T-helper 1 cell (primary cell): ENCODE measurements at regions not wholly inside any gene's neighbourhood (a gene's known extent, or its start where the extent isn't known, plus 50 kb on each side); places are given as distances from the start of the nearest gene placed in this dataset.

Source experiments
- DNase-seq, 5 donors: peaks; one replicate each; pipeline ENCODE4 v3.0.0-alpha.2; 2012 to 2020

DNA sequence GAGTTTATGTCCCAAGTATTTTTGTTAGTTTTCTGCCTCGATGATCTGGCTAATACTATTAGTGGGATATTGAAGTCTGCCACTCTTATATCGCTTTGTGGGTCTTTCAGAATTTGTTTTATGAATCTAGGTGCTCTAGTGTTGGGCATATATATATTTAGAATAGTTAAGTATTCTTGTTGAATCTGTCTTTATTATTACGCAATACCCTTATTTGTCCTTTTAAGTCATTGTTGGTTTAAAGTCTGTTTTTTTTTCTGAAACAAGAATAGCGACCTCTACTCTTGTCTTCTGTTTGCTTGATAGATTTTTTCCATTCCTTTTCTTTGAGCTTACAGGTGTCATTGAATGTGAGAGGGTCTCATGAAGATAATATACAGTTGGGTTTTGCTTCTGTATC is 239.0 kb downstream of the ASCL1 start:
- no peak for DNase-seq

DNA sequence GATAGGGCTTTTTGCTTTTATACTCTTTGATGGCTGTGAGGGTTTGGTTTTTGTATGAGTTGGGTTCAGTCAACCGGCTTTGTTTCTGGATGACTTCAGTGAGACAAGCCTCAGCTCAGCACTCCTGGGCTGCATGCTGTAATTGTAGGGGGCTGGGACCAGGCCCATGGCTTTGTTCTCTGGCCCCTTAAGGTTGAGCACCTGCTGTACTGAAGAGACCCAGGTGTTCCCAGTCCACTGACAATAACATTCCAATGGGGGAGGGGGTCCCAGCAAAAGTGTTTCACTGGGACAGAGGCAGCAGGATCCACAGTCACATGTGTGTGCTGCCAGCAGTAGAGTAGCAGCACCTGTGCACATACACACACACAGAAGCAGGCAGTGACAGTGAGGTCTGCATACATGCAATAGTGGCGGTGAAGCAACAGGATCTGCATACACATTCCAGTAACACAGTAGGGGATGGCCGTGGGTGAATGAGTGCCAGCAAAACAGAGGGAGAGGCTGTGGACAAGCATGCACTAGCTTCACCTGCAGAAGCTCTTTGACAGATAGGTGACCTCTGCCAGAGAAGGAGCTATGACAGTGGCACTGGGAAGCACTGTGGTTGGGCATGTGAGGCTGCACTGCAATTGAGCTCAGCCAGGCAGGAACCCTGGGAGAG is 240.4 kb downstream of the ASCL1 start:
- DNase-seq, result no peak

DNA sequence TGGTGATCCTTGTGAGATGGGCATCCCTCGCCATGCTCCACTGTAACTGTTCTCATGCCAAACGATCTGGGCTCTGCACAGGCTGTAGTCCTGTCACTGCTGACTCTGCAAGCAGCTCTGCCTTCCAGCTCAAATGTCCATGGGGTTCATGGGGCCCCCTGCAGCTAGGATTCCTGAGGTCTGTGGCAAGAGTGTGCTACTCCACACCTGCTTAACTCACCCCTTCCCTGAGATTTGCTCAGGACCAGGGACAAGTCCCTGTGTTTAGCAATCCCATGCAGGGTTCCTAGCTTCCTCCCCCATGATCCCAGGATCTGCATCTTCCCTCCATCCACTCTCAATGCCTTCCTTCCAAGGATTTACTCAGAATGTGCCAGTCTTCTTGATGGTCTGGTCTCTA is 241.0 kb downstream of the ASCL1 start:
- no peak for DNase-seq

DNA sequence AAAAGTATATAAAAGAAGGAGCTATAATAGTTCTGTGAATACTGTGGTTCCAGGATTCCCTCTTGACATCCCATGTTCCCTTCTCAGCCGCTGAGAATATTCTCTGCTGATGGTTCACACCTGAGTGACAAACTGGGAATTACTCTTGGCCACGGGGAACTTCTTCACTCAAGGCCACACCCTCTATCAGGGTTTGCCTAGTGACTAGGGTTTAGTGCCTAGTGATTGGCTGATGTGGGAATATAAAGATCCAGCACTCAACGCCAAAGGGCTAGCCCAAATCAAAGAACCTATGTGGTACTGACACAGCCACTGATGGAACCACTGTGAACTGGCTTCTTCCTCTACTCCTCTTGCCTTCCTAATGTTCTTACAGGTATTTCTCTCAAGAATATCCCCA is 248.4 kb downstream of the ASCL1 start:
- DNase-seq, result no peak

DNA sequence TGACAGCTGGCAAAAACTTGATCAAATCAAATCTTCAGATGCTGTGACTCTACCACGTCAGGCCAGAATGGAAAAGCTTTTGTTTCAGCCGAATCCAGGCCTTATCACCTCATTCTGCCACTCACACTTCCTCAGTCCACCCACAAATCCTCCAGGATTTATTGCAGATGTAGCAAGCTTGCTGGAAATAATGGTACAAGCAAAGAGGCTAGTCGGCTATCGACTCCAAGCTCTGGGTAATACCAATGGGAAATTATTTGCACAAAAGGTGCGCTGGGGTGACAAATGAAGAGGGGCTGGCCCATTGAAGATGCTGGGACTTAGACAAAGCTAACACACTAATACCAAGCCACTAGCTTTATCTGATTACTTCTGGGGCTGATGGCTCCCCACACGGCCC is 250.5 kb downstream of the ASCL1 start:
- DNase-seq, result no peak

DNA sequence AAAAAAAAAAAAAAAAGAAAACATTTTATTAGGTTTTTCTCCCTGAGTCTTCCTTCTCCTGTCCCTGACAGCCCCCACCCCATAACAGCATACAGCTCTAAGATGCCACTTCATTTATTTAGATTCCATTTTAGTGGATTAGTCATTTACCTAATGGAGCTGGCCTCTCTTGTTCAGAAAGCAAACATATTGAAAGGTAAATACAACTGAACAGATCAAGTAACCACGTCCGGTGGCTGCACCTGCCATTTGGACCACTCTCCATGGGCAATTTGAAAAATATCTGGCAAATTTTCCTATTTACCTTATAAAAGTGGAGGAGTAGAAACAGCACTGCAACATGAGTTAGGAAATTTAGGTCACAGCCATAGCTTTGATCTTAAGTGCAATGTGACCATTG is 254.6 kb downstream of the C12orf42 start:
- no peak for DNase-seq

DNA sequence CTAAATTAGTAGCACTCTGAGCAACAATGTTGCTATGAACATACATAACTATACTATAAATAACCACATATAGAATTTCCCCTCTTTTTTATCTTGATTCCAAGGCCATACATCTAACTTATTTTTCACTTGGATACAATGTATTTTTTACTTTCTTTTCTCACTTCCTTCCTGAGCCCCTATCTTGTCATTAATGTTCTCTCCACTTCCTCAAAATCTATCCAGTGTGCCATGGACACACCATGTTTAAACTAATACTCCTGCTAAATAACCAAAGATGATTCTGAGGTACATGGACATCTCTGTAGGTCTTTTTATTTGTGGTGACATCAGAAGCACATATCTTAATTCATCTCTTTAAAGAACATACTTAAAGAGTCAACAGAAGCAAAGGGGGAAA is 251.2 kb downstream of the C12orf42 start:
- DNase-seq, result no peak

DNA sequence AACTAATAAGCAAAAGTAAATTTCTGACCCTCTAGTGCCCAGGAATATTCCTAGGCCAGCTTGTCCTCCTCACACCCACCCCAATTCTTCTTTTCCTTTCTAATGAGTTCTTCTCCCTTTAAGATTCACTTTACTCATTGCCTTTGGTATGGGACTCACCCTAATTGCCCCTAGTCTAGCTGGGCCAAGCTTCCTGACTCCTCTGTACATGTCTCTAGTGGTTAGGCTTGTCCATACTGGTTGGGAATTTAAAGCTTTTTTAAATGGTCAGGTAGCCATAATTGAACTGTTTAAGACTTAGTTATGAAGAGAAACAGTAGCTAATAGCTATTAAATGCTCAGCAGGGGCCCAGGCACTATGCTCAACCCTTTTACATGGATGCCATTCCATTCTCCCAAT is 248.2 kb downstream of the C12orf42 start:
- no peak for DNase-seq

DNA sequence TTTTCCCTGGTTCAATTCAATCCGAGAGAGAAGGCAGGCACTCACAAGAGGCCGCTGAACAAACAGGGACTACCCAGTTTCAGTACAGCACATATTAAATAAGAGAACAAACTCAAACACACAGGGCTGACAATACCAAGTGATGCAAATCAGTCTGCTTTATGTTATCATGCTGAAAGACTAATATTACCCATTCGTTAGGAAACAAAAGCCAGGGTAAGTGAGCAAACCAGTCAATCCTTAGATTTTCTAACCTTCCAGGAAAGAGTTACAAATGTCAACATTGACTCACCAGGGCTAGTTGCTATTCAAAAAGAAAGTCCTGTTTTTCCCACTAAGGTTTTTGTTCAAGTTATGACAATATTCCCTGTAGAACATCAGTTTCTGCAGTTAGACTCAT is 246.2 kb downstream of the C12orf42 start:
- no peak for DNase-seq

DNA sequence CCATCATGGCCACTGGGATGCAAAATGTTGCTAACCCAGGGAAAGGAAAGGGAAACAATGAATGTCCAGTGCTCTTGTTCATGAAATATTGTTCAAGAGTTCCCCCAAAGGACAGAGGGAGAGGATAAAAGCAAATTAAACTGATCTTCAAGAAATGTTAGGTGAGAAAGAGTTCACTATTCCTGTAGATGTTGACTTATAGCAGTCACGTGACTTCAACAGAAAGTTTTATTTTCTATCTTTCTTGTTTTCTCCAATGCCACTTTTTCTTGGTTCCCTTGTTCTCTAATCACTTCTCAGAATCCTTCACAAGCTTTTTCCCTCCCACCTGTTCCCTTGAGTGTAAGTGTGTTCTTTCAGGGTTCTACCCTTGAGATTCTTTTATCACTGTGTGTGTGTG is 245.3 kb downstream of the C12orf42 start:
- no peak for DNase-seq
